Astrocyte of the hippocampus (primary cell): ENCODE measurements at regions not wholly inside any gene's neighbourhood (a gene's known extent, or its start where the extent isn't known, plus 50 kb on each side); places are given as distances from the start of the nearest gene placed in this dataset.

Source experiments
- DNase-seq: peaks from one replicate; pipeline ENCODE4 v3.0.0; 2011; ENCODE audit warnings: low read depth, low spot score

GRCh38 chr5:107088907-107089306, 581.8 kb downstream of the EFNA5 start:
- DNase-seq = no peak

GRCh38 chr5:107085572-107085971, 585.2 kb downstream of the EFNA5 start:
- no peak for DNase-seq

GRCh38 chr5:107074996-107075395, 595.7 kb downstream of the EFNA5 start:
- peak; percentile 20 for DNase-seq

- no peak for DNase-seq
Measured at GRCh38 chr5:107072967-107073366, 597.8 kb downstream of the EFNA5 start.

GRCh38 chr5:107072440-107072839, 598.3 kb downstream of the EFNA5 start:
- peak; percentile 20 for DNase-seq

GRCh38 chr5:107068782-107069181, 602.0 kb downstream of the EFNA5 start:
- DNase-seq = no peak

- DNase-seq = peak; percentile 36
Measured at GRCh38 chr5:107067395-107067794, 603.3 kb downstream of the EFNA5 start.

GRCh38 chr5:107063511-107063910, 607.2 kb downstream of the EFNA5 start:
- peak; percentile 1 for DNase-seq

- no peak for DNase-seq
Measured at GRCh38 chr5:107058803-107059202, 611.9 kb downstream of the EFNA5 start.

- DNase-seq = no peak
Measured at GRCh38 chr5:107058235-107058634, 612.5 kb downstream of the EFNA5 start.

- DNase-seq = no peak
Measured at GRCh38 chr5:107056278-107056677, 614.5 kb downstream of the EFNA5 start.

GRCh38 chr5:107047048-107047447, 623.7 kb downstream of the EFNA5 start:
- no peak for DNase-seq

- DNase-seq = no peak
Measured at GRCh38 chr5:107043665-107044064, 627.1 kb downstream of the EFNA5 start.

GRCh38 chr5:107040907-107041306, 629.8 kb downstream of the EFNA5 start:
- DNase-seq = no peak

- no peak for DNase-seq
Measured at GRCh38 chr5:107032629-107033028, 638.1 kb downstream of the EFNA5 start.

- DNase-seq = no peak
Measured at GRCh38 chr5:107028938-107029337, 641.8 kb downstream of the EFNA5 start.

GRCh38 chr5:107025712-107026497, 644.8 kb downstream of the EFNA5 start:
- DNase-seq = no peak

- no peak for DNase-seq
Measured at GRCh38 chr5:107023732-107024131, 647.0 kb downstream of the EFNA5 start.

GRCh38 chr5:107021575-107021974, 649.2 kb downstream of the EFNA5 start:
- no peak for DNase-seq

GRCh38 chr5:107020626-107021025, 650.1 kb downstream of the EFNA5 start:
- DNase-seq = no peak

- DNase-seq = no peak
Measured at GRCh38 chr5:107017616-107018015, 653.1 kb downstream of the EFNA5 start.

GRCh38 chr5:107012371-107012770, 658.4 kb downstream of the EFNA5 start:
- no peak for DNase-seq

- no peak for DNase-seq
Measured at GRCh38 chr5:107011605-107012004, 659.1 kb downstream of the EFNA5 start.

- DNase-seq = no peak
Measured at GRCh38 chr5:107010060-107010459, 660.7 kb downstream of the EFNA5 start.
